Neutrophil (primary cell): ENCODE measurements at regions not wholly inside any gene's neighbourhood (a gene's known extent, or its start where the extent isn't known, plus 50 kb on each side); places are given as distances from the start of the nearest gene placed in this dataset.

Experiments
- H3K27ac ChIP-seq: fragments of 200-600 bp; sonication (generic); 2 replicates; pipeline ENCODE4 v1.5.1; 2016; ENCODE audit warnings: mild to moderate bottlenecking, moderate library complexity
- H3K27me3 ChIP-seq: fragments of 200-600 bp; sonication (generic); 2 replicates; pipeline ENCODE4 v1.6.0; 2016; ENCODE audit warnings: mild to moderate bottlenecking
- H3K36me3 ChIP-seq: fragments of 200-600 bp; sonication (generic); 2 replicates; pipeline ENCODE4 v1.5.1; 2017
- H3K4me1 ChIP-seq, 2 experiments: fragments of 200-600 bp in 1 of 2; sonication (generic) in 1 of 2; 1 replicate in 1 of 2; 2 replicates in 1 of 2; pipeline versions ENCODE4 v1.5.1 to v1.6.1; 2013 to 2016; ENCODE audit warnings: low read depth in 1 of 2, low read length in 1 of 2, mild to moderate bottlenecking in 1 of 2, moderate library complexity in 1 of 2; ENCODE audit not compliant: control insufficient read depth in 1 of 2, insufficient read depth in 1 of 2
- H3K4me3 ChIP-seq, 2 experiments: fragments of 200-600 bp in 1 of 2; sonication (generic) in 1 of 2; 1 replicate in 1 of 2; 2 replicates in 1 of 2; pipeline ENCODE4 v1.5.1; 2013 to 2016; ENCODE audit warnings: low read depth in 1 of 2, low read length in 1 of 2, mild to moderate bottlenecking in 1 of 2, moderate library complexity in 1 of 2
- H3K9me3 ChIP-seq: fragments of 200-600 bp; sonication (generic); 2 replicates; pipeline ENCODE4 v1.5.1; 2016
- TF ChIP-seq, protein P1 (sequence below): fragments of 200-600 bp; sonication (generic); IDR thresholded peaks from 2 replicates; pipeline ENCODE4 v1.5.1; 2016; ENCODE audit warnings: antibody characterized with exemption

DNA sequence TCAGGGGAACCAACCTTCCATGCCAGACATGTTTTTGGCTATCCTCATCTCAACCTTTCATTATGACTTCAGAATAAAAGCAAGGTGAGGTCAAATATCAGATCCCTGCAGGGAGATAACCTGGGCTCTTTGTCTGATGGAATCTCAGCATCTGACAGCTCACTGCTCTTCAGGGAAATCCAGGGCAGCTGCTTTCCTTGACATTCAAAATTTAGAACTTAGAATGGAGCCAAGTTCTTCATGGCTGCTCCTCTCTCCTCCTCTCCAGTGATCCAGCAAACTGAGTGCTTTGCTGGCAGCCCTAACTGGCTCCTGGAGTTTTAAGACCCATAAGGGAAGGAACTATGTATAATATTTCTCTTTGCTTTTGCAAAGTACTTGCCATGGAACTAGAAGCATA lies 716.3 kb downstream of the TSN start:
- no peaks in the 10 kb centered on the region for H3K36me3 ChIP-seq
- H3K4me3 ChIP-seq = no peak overlapping the region
- TF ChIP-seq, protein P1, sequence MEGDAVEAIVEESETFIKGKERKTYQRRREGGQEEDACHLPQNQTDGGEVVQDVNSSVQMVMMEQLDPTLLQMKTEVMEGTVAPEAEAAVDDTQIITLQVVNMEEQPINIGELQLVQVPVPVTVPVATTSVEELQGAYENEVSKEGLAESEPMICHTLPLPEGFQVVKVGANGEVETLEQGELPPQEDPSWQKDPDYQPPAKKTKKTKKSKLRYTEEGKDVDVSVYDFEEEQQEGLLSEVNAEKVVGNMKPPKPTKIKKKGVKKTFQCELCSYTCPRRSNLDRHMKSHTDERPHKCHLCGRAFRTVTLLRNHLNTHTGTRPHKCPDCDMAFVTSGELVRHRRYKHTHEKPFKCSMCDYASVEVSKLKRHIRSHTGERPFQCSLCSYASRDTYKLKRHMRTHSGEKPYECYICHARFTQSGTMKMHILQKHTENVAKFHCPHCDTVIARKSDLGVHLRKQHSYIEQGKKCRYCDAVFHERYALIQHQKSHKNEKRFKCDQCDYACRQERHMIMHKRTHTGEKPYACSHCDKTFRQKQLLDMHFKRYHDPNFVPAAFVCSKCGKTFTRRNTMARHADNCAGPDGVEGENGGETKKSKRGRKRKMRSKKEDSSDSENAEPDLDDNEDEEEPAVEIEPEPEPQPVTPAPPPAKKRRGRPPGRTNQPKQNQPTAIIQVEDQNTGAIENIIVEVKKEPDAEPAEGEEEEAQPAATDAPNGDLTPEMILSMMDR = no peak
- no peak overlapping the region for H3K27ac ChIP-seq
- H3K27me3 ChIP-seq = no peaks in the 10 kb centered on the region
- no peaks in the 10 kb centered on the region for H3K9me3 ChIP-seq
- no peaks in the 10 kb centered on the region for H3K4me1 ChIP-seq

GRCh38 chr2:122478117-122478516 lies 722.7 kb downstream of the TSN start:
- no peaks in the 10 kb centered on the region for H3K27me3 ChIP-seq
- H3K4me1 ChIP-seq = no peaks in the 10 kb centered on the region
- TF ChIP-seq, protein P1 = no peak

DNA sequence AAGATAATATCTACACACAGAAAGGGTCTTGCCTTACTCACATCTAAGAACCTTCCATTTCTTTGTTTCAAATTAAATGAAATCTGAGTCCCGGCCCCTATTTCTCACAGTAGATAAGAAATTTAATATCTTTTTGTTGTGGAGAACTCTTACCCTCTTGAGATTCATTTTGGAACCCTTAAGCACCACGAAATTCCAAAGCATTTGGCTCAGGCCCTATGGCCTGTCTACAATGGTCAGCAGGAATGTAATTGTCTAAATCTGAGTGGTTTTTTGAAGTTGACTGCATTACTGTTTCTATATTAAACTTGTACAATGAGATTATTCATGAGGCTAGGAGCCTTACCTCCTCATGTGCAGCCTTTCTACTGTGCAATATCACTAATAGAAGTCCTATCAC lies 723.3 kb downstream of the TSN start:
- Histone ChIP-seq H3K4me3 (no peak overlapping the region), H3K27ac (no peak overlapping the region), H3K9me3 (no peaks in the 10 kb centered on the region), H3K27me3 (no peaks in the 10 kb centered on the region), H3K36me3 (no peaks in the 10 kb centered on the region), H3K4me1 (no peaks in the 10 kb centered on the region)
- TF ChIP-seq, protein P1 = no peak

More at GRCh38 chr2:122478117-122478516, 722.7 kb downstream of the TSN start:
- Histone ChIP-seq H3K36me3 (no peaks in the 10 kb centered on the region), H3K27ac (no peak overlapping the region), H3K9me3 (no peaks in the 10 kb centered on the region), H3K4me3 (no peak overlapping the region)

- Histone ChIP-seq H3K27ac (no peak overlapping the region), H3K4me1 (no peaks in the 10 kb centered on the region), H3K36me3 (no peaks in the 10 kb centered on the region), H3K9me3 (no peaks in the 10 kb centered on the region), H3K27me3 (no peaks in the 10 kb centered on the region), H3K4me3 (no peak overlapping the region)
- TF ChIP-seq, protein P1 = no peak
Measured at GRCh38 chr2:122480501-122481243, 725.2 kb downstream of the TSN start.

- no peak overlapping the region for H3K27ac ChIP-seq
- no peaks in the 10 kb centered on the region for H3K4me1 ChIP-seq
- no peaks in the 10 kb centered on the region for H3K9me3 ChIP-seq
- TF ChIP-seq, protein P1 = no peak
- no peaks in the 10 kb centered on the region for H3K36me3 ChIP-seq
- no peaks in the 10 kb centered on the region for H3K27me3 ChIP-seq
- no peak overlapping the region for H3K4me3 ChIP-seq
Measured at GRCh38 chr2:122481244-122481622, 725.8 kb downstream of the TSN start.
